ENCODE measurements at regions not wholly inside any gene's neighbourhood (a gene's known extent, or its start where the extent isn't known, plus 50 kb on each side); places are given as distances from the start of the nearest gene placed in this dataset.

- DNase-seq, result no peak
Observed at GRCh38 chr21:28783641-28784185, 209.0 kb downstream of the LTN1 start.

DNA sequence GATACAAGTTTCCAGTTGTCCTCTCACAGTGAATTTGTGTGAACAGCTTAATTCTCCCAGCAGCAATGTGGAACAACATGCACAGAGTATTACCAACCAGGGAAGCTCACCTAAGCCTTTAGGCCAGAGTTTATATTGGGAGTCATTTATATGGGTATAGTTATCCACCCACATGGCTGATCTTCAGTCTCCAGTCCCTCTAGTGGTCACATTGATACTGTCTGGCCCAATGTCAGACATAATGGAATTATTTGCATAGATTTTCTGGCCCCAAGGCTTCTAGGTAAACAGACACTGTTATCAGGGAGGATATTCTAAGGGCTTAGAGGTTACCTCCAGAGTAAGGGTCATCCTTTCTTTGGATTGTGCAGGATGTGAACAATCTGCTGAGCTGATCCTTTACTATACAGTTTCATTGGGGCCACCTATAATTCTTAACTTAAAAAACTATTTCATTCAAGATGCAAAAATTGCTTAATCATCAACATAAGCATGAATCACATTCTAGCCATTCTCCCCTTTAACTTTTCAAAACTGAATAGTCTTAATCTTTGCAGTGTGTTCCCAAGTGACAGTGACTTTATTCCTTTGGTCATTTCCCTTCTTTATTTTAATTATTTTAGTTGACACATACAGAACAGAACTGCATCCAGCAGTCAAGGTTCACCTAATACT is 210.9 kb downstream of the LTN1 start:
- peak in 1 of 3 experiments; percentile 22 for DNase-seq

DNA sequence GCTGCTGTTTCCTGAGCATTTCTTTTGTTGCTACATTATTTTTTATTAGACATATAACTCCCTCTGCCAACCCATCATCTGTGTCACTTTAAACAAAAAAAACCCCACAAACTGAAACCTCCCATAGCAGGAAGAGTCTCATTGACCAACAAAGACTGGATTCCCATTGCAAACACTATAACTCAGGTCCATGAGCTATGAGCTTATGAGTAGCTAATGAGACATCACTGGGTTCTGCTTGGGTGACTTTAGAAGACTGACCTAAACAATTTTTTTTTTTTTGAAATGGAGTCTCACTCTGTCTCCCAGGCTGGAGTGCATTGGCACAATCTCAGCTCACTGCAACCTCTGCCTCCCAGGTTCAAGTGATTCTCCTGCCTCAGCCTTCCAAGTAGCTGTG is 212.8 kb downstream of the LTN1 start:
- no peak for DNase-seq

DNA sequence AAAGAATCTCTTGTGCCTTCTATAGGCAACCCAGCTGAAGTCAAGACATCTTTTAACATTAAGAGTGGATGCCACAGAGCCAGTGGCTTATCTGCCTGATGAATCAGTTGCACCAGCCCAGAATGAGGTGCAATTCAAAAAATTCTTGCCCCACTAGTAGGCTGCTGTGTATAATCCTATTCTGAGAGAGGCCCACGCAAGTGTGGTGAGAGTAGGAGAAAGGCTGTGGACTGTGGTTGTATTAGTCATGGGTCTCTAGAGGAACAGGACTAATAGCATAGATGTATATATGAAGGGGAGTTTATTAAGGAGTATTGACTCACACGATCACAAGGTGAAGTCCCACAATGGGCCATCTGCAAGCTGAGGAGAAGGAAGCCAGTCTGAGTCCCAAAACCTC is 216.4 kb downstream of the LTN1 start:
- no peak for DNase-seq

- DNase-seq, result no peak
Observed at GRCh38 chr21:28775071-28775470, 217.6 kb downstream of the LTN1 start.

DNA sequence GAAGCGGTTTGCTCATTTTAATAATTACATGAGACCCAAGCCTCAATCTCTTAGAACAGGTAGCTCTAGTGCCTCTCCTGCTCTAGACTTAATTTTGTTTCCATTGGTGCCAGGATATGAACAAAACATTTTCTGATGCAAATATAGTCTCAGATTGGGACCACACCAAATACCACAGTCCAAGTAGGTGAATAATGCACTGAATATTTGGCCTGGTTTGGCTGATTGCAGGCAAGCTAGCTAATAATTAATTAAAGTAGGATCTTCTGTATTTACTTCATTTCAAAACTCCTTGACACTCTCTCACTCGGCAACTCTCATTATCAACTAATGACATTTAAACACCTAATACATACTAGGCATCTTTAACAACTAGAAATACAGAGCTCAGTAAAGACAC is 219.6 kb downstream of the LTN1 start:
- DNase-seq, result no peak

DNA sequence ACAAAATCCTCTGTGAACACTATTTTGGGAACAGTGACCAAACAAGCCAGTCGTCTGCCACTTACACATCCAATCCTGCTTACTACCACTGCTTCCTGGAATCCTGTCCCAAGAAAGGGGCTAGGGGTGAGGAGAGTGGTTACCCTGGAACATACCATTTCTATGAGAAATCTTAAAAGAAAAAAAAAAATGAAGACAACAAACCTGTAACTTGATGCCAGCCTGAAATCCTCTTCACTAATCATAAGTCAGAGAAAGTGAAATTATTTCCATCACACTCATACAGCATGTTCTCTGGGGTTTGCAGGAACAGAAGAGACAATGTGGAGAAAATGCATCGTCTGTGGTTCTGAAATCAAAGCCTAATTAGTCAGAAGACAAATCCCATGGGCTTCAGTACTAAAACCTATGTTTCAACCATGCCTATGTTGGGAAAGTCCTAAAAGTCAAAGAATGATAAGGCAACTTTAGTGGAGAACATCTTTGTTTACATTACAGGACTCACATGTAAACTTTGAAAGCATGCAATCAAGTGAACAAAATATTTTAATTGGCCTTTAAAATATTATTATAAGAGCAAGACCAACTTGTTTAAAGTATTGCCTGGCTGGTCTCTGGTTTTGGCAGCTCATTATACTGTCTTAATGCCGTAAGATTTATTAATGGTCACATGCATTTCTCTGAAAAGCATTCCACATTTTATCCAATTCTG is 220.7 kb downstream of the LTN1 start:
- no peak for DNase-seq

DNA sequence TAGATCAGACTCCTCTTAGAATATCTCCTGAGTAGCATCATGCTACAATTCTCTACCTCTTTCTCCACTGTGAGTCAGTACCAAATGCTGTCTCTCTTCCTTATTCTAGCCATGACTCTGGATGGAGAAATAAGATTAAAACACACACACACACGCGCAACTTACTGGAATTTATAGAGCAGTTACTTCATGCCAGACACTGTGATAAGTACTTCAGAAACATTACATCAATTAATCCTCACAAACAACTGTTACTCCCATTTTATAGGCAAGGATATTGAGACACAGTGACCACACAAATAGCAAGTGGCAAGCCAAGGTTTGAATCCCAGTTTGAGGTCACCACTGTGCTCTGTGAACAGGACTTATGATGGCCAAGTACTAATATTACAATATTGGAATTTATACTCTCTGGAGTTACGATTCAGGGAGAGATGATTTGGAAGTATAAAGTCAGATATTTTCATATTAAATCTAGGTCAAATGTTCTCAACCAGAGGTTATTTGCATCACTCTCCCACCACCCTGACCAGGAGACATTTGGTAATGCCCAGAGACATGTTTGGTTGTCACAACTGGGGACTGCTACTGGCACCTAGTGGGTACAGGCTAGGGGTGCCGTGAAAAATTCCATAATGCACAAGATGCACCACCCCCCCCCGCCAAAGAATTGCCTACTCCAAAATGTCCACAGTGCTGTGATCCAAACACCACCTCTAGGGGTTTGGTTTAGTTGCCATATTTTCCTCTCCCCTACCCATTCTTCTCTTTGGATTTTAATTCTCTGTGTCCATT is 221.6 kb downstream of the LTN1 start:
- DNase-seq, result no peak

DNA sequence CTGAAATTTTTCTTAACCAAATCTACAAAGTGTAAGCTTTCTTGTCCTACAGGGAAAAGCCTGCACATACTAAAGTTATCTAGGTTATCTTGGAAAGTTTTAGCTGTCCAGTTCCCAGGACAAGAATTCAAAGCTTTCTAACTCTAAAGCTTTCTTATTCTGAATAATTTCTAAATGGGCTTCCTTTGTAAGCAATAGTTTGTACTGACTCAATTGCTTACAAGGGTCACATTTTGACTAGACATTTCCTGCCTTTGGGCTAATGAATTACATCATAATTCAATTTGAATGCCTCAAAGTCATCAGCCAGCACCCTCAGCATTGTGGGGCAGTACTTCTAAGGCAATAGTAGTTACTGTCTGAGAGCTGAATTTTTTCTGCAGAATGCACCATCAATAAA is 223.0 kb downstream of the LTN1 start:
- no peak for DNase-seq

- DNase-seq, result no peak
Observed at GRCh38 chr21:28768753-28769152, 223.9 kb downstream of the LTN1 start.

GRCh38 chr21:28767523-28767922 is 225.2 kb downstream of the LTN1 start:
- DNase-seq, result no peak

DNA sequence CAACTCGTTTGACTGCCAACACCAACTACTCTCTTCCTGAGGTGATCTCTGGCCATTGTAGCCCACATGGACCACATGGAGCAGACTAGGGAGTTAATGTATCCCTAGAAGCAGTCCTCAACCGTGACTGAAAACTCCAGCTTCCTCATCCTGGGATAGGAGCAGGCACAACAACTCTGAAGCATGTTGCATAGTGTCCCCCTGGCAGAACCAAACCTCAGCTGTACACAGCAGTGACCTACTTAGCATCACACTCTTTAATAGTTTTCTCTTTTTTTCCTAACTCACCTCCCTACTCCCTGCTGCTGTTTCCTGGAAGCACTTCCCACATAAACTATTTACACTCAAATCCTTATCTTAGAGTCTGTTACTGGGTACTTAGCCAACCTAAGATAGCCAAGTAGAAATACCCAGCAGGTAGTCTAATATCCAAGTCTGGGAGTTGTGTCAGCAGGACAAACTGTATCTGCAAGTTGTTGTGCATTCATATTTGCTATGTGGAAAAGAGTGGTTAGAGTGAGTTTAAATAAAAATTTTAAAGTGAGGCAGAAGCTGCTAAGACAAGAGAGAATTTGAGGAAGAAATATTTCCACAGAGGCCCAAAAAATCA is 228.8 kb downstream of the LTN1 start:
- no peak for DNase-seq

GRCh38 chr21:28762357-28762735 is 230.3 kb downstream of the LTN1 start:
- no peak for DNase-seq

DNA sequence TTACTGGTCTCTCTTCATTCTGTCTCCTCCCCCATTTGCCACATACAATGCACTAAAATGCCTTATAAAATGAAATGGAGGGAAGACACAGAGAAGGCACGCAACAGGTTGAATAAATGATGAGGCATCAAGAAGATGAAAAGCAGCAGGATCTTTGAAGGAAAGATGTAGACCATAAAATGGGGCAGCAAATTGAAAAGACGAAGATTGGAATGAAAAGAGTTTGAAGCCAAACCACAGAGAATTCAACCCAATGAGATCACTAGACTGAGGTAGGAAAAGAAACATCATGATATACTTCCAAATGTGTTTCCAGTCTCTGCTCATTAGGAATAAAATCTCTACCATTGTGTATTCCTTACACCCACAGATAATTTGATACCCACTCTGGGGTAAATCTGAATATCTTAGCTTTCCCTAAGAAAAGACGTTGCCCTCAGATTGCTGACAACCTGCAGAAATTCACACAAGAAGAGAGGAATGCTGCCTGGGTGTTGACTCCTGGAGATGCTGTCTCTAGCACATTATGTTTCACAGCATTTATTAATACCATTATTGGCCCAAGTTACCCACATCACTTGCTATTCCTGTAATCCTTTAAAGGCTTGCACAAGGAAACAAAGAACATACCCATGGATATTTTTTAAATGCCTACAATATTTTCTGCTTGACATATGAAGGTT is 230.9 kb downstream of the LTN1 start:
- no peak for DNase-seq

GRCh38 chr21:28758883-28759242 is 233.8 kb downstream of the LTN1 start:
- no peak for DNase-seq

- DNase-seq, result no peak
Observed at GRCh38 chr21:28758042-28758882, 234.4 kb downstream of the LTN1 start.

GRCh38 chr21:28754862-28755261 is 237.8 kb downstream of the LTN1 start:
- no peak for DNase-seq

GRCh38 chr21:28754127-28754611 is 238.5 kb downstream of the LTN1 start:
- DNase-seq, result no peak

DNA sequence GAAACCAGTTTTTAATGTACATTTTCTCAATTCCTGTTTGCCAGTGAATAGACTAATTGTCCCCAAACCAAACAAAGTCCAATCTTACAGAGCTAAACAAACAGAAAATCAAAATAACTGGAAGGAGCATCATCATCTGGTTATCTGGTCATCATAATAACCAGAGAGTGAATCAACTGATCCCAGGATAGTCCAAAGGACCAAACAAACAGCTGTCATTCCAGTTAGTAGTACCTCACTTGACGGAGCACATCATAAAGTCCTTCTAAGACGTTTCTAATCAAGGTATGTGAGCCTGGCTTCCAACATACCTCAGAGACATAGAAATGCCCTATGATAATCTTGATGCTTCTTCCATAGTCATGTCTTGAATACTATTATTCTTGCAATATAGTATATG is 240.5 kb downstream of the LTN1 start:
- DNase-seq, result no peak

DNA sequence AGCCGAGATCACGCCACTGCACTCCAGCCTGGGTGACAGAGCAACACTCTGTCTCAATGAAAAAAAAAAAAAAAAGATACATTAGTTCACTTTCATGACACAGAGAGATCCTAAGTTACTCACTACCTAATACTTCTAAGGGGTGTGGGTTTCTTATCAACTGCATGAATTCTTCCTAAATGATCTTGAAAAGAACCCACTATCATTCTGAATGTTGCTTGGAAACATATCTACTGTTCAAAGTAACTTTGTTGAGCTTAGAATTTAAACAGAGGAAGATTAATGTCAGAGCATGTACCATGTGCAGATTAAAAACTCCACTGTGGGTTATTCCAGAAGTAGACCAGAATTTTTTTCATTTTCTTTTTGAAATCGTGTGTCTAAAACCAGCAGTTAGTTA is 241.5 kb downstream of the LTN1 start:
- DNase-seq, result no peak

DNA sequence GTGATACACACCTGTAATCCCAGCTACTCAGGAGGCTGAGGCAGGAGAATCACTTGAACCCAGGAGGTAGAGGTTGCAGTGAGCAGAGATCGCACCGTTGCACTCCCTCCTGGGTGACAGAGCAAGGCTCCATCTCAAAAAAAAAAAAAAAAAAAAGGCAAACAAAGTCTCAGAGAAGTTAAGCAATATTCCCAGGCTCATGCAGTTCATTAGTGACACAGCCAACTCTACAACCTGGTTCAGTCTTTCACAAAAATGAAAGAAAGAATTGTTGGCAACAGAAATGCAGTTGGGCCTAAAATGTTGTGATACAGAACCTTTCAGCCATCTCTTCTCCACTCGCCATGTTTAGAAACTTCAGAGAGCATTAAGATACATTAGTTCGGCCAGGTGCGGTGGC is 242.1 kb downstream of the LTN1 start:
- DNase-seq, result no peak

GRCh38 chr21:28749536-28749935 is 243.1 kb downstream of the LTN1 start:
- no peak for DNase-seq

Data from NCI-H1417 (cell line).